ENCODE measurements at regions not wholly inside any gene's neighbourhood (a gene's known extent, or its start where the extent isn't known, plus 50 kb on each side); places are given as distances from the start of the nearest gene placed in this dataset.
"Not testable (repeated sequence)": the region's sequence is repeated elsewhere in the genome, so short reads cannot be mapped to it uniquely, and the experiment has no call there.

DNA sequence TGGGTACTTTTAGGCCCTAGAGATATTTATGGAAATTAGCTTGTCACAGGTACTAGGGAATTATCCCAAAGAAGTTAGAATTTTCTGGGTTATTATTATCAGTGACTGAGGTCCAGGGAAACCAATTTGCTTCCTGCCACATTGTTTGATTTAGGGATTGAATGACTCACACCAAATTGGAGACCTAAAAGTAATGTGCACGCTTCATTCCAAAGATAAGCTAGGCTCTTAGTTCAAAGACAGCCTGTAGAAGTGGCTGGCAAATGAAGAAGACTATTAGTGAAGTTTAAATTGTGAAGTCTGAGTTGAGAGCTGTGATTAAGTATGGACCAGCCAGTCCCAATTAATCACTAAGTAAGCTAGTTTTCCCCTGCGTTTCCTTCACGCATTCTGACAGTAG lies 188.1 kb upstream of the MYO3A start:
- peak; percentile 9 for DNase-seq (ENCODE audit: low read depth)
- Histone ChIP-seq H3K4me3 (ENCODE audit: low read depth, low read length) (no peak overlapping the region), H3K36me3 (ENCODE audit: control insufficient read depth, insufficient read depth, low read length) (no peaks in the 10 kb centered on the region), H3K27me3 (ENCODE audit: control insufficient read depth, insufficient read depth, low read length) (no peaks in the 10 kb centered on the region)
- TF ChIP-seq CTCF (IDR thresholded peaks at IDR 0.05; ENCODE audit: insufficient read depth, low read length, poor library complexity, severe bottlenecking): no peak

DNA sequence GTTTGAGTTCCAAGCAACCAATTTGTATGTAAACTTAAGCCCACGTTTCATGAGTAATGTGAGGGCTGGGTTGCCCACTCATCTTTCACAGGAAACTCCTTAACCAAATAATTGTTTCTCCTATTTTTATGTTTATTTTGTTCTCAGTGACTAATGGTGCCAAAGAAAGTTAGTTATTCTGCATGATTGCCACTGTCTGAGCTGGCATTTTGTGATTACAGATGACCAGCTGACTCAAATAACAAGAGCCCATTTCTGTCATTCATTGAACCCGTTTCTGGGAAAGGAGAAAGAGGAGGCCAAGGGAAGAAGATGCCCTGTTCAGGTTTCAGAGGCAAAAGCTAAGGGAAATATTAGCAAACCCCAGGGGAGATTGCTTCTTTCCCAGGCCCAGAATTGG lies 186.9 kb upstream of the MYO3A start:
- Histone ChIP-seq H3K36me3 (ENCODE audit: control insufficient read depth, insufficient read depth, low read length) (no peaks in the 10 kb centered on the region), H3K27me3 (ENCODE audit: control insufficient read depth, insufficient read depth, low read length) (no peaks in the 10 kb centered on the region), H3K4me3 (ENCODE audit: low read depth, low read length) (no peak overlapping the region)
- no peak for TF ChIP-seq CTCF (IDR thresholded peaks at IDR 0.05; ENCODE audit: insufficient read depth, low read length, poor library complexity, severe bottlenecking)
- DNase-seq (ENCODE audit: low read depth): peak; percentile 81

DNA sequence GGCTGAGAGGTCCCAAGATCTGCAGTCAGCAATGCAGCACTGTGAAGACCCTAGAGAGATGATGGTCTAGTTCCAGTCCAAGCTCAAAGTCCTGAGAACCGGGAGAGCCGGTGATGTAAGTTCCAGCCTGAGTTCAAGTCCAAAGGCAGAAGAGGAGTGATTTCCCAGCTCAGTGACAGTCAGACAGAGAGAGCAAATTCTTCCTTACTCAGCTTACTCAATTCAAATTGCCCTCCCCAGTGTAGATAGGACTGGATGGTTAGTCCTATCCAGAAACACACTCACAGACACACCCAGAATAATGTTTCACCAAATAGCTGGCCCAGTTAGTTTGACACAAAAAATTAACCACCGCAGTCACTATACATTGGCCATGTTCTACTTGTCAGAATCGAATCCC lies 185.5 kb upstream of the MYO3A start:
- DNase-seq (ENCODE audit: low read depth): no peak

GRCh38 chr10:25753776-25754175 lies 180.3 kb upstream of the MYO3A start:
- H3K4me3 ChIP-seq (ENCODE audit: low read depth, low read length): no peak overlapping the region
- TF ChIP-seq CTCF (IDR thresholded peaks at IDR 0.05; ENCODE audit: insufficient read depth, low read length, poor library complexity, severe bottlenecking): no peak
- H3K36me3 ChIP-seq (ENCODE audit: control insufficient read depth, insufficient read depth, low read length): no peaks in the 10 kb centered on the region
- H3K27me3 ChIP-seq (ENCODE audit: control insufficient read depth, insufficient read depth, low read length): no peaks in the 10 kb centered on the region
- DNase-seq (ENCODE audit: low read depth): peak; percentile 84

More for the DNA sequence above, 185.5 kb upstream of the MYO3A start:
- H3K27me3 ChIP-seq (ENCODE audit: control insufficient read depth, insufficient read depth, low read length): no peaks in the 10 kb centered on the region
- no peak for TF ChIP-seq CTCF (IDR thresholded peaks at IDR 0.05; ENCODE audit: insufficient read depth, low read length, poor library complexity, severe bottlenecking)
- no peaks in the 10 kb centered on the region for H3K36me3 ChIP-seq (ENCODE audit: control insufficient read depth, insufficient read depth, low read length)
- no peak overlapping the region for H3K4me3 ChIP-seq (ENCODE audit: low read depth, low read length)

DNA sequence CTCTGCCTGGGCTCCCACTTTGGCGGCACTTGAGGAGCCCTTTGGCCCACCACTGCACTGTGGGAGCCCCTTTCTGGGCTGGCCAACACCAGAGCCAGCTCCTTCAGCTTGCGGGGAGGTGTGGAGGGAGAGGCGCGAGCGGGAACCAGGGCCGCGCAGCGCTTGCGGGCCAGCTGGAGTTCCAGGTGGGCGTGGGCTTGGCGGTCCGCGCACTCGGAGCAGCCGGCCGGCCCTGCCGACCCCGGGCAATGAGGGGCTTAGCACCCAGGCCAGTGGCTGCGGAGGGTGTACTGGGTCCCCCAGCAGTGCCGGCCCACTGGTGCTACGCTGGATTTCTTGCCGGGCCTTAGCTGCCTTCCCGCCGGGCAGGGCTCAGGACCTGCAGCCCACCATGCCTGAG lies 178.2 kb upstream of the MYO3A start:
- H3K36me3 ChIP-seq (ENCODE audit: control insufficient read depth, insufficient read depth, low read length); DNase-seq (ENCODE audit: low read depth); H3K4me3 ChIP-seq (ENCODE audit: low read depth, low read length); H3K27me3 ChIP-seq (ENCODE audit: control insufficient read depth, insufficient read depth, low read length): not testable (repeated sequence)

- Histone ChIP-seq H3K36me3 (ENCODE audit: control insufficient read depth, insufficient read depth, low read length) (no peaks in the 10 kb centered on the region), H3K4me3 (ENCODE audit: low read depth, low read length) (no peak overlapping the region), H3K27me3 (ENCODE audit: control insufficient read depth, insufficient read depth, low read length) (no peaks in the 10 kb centered on the region)
- no peak for DNase-seq (ENCODE audit: low read depth)
- no peak for TF ChIP-seq CTCF (IDR thresholded peaks at IDR 0.05; ENCODE audit: insufficient read depth, low read length, poor library complexity, severe bottlenecking)
Observed at GRCh38 chr10:25756784-25757183, 177.2 kb upstream of the MYO3A start.

Data from kidney epithelial cell (primary cell).